ENCODE measurements at regions not wholly inside any gene's neighbourhood (a gene's known extent, or its start where the extent isn't known, plus 50 kb on each side); places are given as distances from the start of the nearest gene placed in this dataset.
"Not testable (repeated sequence)": the region's sequence is repeated elsewhere in the genome, so short reads cannot be mapped to it uniquely, and the experiment has no call there.

DNA sequence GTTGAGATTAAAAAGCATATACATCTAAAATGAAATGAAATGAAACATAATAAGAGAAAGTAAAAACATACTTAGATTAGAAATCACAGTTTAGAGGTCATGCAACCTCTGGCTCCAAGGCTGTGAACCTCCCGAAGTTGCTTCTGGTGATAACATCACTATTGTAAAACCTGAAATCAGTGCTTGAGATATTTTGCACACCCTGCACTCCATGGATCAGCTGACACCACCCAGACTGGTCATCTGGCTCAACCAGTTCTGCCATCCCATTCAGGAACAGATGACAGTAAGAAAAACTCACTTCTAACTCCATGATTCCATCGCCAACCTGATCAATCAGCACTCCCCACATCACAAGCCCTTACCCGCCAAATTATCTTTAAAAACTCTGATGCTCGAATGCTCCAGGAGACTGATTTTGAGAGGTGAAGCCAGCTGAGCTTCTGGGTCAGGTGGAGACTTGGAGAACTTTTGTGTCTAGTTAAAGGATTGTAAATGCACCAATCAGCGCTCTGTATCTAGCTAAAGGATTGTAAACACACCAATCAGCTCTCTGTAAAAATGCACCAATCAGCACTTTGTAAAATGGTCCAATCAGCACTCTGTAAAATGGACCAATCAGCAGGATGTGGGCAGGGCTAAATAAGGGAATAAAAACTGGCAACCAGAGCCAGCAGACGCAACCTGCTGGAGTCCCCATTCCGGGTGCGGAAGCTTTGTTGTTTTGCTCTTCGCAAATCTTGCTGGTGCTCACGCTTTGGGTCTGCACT is 162.6 kb upstream of the MAGI2 start:
- no peak for DNase-seq

DNA sequence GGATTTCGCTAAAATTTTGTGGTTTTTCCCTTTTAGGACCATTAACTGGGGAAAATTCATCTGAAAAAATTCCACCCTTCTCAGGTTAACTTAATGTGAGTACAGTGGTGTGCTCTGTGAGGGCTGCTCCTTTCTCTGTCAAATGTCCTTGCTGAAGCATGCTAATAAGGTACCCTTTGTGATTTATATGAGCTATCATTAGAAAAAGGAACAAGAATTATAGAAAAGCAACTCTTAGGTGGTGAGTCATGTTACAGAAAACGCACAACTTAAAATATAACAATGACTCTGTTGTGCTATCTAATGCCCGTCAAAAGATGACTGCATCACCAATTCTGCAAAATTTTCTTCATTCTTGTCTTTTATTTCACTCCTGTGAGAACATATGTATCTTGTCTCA is 162.0 kb upstream of the MAGI2 start:
- DNase-seq, result no peak

DNA sequence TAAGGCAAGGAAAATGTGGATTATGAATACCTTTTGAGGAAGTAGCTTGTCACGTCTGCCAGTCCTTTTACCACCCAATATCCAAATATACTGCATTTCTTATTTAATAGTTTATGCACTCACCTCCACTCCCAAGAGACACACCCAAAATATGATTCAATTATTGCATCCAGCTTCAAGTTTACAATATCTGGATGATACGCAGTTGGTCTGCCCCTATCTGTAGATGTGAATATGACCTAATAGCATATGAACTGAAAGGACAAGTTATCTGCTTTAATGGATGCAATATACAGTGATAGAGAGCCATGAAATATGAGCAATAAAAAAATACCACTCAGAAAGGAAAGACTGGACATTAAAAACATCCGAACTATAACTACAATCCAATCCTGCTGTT is 159.4 kb upstream of the MAGI2 start:
- DNase-seq, result no peak

DNA sequence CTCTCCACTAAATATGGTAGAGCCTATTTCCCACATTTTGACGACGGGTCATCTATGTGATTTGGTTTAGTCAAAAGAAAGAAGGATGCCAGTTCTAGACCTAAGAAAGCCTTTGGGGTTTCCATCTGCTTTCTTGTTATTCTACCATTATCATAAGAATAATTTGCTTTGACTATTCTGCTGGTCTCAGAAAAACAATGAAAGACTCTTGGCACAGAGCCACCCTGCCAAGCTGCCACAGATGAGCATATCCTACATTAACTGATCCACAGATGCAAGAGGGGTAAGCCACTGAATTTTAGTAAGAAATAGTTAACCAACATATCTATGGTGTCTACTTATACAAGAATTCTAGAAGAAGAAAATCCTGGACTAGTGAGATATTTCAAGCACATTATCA is 158.6 kb upstream of the MAGI2 start:
- DNase-seq, result no peak

DNA sequence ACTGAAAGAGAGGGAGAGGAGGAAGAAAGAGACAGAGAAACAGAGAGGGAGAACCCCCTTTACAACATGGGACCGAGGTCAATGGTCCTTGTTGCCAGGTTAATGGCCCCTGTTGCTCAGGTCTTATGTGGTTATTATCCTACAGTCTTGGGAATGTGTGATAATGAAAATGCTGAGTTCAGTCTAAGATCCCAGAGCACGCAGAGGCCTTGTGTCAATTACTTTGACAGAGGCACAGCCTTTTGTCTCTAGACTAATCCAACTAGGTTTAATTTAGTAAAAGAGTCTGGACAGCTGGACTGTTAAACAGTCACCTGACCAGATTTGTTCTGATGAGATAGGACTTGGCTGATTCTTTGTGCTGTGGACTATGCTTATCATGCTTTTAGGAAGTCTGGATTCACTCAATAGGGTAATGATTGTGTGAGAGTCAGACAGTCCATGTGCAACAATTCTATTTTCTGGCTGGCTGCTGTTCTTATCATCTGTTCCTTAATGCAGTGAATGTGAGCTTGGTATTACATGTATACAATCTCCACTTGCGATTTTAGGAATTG is 157.4 kb upstream of the MAGI2 start:
- no peak for DNase-seq

DNA sequence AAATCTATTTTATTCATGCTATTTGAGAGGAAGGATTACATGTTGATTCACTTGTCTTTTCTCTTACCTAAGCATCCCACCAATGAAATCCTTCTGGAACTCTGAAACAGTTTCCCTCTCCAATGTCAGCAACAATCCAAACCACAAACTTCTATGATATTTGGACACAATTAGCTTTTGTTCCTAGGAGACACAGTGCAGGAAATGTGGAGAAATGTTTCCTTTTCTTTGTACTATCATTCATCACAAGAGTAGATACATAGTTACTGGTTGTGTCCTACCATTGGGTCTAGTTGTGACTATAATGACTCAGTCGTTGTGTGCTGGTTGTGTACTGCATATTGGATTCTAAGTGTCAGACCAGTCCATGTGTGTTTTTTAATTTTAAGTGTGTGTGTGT is 156.8 kb upstream of the MAGI2 start:
- no peak for DNase-seq

DNA sequence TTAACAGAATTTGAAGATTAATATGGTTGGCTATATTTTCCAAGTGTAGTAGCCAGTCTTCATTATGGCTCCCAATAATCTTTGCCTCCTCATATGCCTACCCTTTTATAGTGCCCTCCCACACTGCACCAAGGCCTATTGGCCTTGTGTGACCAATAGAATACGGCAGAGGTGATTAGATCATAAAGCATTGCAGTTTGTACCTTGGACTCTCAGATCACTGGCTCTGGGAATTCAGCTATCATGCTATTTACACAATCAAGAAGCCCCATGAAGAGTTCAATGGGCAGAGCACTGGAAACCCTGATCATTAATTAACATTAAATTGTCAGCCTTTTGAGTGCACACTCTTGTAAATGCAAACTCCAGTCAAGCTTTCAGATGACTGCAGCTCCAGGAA is 154.5 kb upstream of the MAGI2 start:
- no peak for DNase-seq

DNA sequence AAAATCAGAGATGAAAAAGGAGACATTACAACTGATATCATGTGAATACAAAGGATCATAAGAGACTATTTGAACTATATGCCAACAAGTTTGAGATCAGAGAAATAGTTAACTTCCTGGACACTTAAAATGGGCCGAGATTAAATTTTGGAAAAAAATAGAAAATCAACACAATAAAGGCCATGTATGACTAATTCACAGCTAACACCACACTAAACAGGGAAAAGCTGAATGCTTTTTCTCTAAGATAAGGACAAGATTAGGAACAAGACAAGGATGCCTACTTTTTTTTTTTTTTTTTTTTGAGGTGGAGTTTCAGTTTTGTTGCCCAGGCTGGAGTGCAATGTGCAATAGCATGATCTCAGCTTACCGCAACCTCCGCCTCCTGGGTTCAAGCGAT is 151.4 kb upstream of the MAGI2 start:
- DNase-seq, result no peak

DNA sequence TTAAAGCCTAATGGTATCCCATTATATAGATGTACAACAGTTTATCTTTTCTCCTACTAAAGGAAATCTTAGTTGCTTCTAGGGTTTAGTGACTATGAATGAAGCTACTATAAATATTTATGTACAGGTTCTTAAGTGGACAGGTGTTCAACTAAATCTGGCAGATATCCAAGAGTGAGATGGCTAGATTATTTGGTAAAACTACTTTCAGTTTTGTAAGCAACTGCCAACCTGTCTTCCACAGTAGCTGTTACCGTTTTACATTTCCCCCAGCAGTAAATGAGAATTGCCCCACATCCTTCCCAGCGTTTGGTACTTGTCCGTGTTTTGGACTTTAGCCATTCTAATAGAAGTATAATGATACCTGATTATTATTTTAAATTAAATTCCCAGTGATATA is 144.9 kb upstream of the MAGI2 start:
- no peak for DNase-seq

DNA sequence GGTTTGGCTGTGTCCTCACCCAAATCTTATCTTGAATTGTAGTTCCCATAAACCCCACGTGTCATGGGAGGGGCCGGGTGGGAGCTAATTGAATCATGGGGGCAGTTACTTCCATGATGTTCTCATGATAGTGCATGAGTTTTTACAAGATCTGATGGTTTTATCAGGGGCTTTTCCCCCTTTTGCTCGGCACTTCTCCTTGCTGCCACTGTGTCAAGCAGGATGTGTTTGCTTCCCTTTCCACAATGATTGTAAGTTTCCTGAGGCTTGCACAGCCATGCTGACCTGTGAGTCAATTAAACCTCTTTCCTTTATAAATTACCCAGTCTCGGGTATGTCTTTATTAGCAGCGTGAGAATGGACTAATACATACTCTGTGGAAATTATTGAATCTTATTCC is 141.2 kb upstream of the MAGI2 start:
- DNase-seq, result not testable (repeated sequence)

DNA sequence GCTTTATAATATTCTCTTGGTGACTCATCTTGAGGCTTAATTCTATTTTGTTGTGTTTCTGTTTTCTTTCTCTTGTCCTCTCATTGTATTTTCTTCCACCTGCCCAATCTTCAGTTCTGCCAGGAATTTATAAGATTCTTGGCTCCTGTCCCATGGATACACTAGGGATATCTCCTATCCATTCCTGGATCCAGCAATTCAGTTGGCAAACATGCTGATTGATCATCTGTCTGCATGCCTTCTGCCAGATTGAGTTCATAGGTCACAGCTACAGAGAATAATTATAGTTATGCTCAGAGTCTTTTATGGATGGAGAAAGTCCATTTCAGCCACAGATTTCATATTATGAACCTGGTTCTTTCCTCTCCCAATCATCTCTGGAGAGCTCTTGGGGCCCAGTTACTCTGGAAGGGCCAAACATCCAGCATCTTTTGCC is 140.4 kb upstream of the MAGI2 start:
- DNase-seq, result no peak

DNA sequence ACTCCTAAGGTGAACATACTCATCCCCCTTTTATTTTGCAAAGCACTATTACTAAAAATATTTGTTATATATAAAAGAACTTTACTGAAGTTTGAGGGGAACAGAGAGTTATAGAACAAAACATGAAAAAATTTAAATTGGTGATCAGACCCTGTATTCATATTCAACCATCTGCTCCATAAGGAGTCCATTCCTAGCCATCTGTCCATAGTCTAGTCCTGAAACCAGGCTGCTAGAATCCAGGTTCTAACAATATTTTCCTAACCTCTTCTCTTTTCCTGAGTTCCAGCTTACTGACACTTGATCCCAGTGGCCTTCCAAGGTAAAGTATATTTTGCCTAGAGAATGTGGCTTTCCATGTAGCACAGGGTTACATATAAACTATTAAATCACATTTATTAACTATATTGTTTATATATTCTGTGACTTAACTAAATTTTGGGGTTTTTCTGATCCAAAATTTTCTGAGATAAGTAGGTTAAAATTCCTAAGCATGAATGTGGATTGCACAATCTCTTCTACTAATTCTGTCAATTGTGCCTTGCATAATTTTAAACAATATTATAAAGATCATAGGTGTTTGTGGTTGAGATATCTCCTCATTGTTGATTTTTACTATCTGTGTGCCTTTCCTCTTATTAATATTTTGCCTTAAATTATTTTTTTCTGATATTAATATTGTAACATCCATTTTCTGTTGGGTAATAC is 137.6 kb upstream of the MAGI2 start:
- no peak for DNase-seq

DNA sequence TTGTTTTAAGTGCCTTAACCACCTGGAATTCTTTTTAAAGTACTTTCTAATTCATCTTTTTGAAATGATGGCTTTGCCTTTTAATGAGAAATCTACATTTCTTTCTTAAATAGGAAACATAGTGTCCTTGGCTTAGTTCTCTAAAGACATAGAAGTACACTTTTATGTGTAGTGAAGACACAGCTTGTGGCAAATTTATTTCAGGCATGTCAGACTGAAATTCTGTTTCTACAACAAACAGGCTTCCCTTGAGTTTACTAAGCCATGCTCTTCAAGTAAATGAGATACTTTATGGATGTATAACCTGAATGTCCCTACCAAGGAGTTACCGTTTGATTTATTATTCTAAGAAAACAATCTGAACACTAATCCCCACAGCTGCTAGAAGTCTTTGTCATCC is 136.9 kb upstream of the MAGI2 start:
- DNase-seq, result no peak

DNA sequence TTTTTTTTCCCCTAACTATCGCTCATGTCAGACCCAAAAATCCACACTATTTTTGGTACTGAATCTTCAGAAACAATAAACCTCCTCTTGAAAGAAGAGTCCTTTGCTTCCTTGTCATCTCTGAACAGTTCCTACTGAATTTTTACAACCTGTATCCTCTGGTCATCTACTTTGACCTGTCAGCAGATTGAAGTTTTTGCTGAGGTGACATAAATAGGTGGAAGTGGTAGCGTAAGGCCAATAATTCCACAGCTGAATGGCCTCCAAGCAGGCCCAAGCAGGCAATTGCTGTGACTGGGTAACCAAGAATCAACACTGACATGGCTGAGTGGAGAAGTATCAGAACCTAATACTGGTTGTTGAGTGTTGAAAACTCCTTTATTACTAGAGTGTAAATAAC is 117.4 kb upstream of the MAGI2 start:
- DNase-seq, result no peak

DNA sequence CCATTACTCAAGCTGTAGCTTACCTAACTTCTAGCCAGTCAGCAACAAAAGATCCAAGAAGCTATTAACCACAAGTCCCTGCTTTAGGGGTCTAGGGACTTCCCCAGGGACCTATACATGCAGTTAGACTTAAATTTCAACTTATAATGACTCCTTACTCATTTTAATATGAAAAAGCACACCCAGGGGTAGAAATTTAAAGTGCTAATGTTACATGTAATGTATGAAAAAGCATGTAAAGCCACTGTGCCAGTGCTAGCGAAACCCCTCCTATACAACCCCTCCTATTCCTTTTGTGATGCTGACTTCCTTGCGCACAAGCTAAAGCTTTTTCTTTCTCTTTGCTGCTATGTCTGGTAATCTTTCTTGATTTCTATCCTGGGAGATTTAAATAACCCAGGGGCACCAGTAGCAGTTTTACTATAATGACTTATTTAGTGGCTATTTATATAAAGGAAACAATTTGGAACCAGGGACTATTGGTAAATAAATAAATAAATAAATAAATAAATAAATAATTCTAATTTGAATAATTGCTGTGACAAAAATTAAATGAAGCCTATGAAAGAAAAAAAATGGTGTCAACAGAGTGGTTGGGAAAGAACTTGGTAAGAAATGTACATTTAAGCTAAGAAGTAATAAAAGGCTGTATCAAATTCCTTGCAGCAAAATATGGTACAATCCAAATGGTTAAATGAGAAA is 110.5 kb upstream of the MAGI2 start:
- DNase-seq, result no peak

DNA sequence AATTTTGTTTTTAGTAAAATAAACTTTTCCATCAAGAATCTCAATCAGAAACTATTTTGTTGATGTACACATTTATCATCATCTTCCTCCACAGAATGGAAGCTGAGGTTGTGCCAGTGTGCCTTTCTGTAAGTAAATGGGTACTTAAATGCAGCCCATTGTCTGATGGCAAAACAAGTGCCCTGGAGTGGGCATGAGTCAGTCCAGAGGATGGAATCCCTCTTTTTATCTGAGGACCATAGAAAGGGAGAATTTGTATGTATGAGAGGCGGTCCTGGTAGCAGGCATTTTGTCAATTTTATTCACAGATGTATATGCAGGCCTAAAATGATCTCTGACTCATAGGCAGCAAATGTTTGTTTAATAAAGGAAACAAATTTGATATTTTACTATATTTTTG is 102.1 kb upstream of the MAGI2 start:
- DNase-seq, result no peak

DNA sequence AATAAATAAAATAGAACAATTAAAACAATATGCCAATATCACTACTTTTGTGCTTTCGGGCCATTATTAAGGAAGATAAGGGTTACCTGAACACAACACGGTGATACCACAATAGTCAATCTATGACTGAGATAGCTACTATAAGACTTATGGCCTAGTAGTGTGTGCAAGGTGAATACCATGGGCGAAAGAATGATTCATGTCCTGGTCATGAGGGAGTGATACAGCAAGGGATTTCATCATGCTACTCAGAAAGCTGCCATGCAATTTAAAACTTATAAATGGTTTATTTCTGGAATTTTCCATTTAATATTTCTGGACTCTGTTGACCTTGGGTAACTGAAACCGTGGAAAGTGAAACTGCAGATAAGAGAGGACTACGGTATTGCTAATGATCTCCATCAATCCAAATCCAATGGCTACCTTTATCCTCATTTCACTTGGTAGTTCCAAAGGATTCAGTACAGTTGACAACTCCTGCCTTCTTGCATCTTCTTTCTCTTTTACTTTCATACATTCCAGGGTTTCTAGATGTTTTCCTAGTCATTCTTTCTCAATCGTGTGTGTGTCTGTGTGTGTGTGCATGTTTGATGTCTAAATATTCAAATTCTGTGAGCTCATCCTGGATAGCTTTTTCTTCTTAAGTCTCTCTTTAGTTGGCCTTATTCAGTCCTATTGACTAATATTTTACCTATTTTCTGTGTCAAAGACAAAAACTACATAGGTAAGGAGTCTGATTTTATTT is 100.5 kb upstream of the MAGI2 start:
- no peak for DNase-seq

DNA sequence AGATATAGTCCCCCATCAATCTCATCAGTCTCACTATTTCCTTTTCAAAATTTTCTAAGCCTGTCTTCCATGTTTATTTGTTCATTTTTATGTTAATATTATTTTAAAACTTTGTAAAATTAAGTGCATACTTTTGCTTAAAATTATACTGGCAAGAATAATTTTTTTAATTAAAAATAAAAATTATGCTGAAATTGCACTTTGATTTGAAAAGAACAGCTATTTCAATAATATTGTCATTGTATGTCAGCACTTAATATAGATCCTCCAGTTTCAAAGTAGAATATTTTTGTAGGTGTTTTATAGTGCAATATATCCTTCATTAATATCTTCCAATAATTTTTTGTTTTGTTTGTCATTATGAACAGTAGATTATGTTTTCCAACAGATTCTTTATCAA is 99.0 kb upstream of the MAGI2 start:
- DNase-seq, result no peak

DNA sequence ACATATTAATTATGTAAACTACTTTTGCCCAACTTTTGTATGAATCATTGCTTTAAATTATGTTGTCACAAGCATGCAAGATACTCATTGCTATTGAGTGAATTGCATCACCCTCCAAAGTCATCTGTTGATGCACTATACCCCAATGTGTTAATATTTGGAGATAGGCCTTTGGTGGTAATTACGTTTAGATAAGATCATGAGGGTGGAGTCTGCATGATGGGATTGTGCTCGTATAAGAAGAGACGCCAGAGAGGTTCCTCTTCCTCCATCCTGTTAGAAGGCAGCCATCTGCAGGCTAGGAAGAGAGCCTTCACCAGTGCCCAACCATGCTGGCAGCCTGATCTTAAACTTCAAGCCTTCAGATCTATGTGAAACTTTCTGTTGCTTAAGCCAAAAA is 95.3 kb upstream of the MAGI2 start:
- DNase-seq, result no peak

DNA sequence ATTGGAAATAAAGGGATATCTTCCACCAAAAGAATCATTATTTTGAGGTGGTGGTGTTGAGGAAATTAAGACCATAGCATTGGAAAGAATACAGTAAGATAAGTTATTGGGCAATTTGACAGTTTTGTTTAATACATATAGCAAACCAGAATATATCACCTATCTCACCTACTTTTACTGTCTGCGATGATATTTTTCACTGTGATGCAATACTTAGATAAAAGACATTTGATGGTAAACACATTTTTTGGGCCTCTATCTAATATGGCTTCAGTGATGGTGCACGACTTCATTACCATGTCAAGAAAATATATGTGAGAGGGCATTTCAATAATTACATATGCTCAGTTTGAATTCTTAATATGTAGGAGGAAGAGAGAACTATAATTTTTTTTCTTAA is 93.7 kb upstream of the MAGI2 start:
- no peak for DNase-seq

DNA sequence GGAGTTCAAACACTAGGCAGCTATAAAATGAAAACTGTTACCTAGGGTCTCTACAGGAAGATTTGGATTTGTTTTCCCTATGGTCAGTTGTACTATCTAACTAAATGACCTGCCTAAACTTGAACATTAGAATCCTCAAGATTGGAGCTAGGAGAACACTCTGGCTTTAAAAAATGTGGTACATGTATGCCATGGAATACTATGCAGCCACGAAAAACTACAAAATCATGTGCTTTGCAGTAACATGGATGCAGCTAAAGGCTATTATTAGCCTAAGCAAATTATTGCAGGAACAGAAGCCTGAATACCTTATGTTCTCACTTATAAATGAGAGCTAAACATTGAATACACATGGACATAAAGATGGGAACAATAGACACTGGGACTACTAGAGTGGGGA is 87.1 kb upstream of the MAGI2 start:
- DNase-seq, result no peak

DNA sequence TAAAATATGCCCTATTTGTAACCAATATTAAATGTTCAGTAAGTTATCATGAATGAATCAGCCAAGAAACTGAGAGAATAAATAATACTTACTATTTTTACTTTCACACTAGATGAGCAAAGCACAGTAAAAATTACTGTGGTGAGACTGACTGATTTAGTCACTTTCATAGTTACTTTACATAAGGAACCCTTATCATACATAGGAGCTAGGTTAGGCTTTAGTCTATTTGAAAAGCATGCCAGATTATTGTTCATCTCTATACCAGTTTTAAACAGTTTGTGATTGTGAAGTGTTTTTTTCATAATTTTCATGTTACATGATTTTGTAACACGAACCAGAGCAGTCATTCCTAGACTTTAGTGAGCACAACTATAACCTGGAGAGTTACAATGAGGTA is 80.7 kb upstream of the MAGI2 start:
- DNase-seq, result no peak
